ENCODE measurements at regions not wholly inside any gene's neighbourhood (a gene's known extent, or its start where the extent isn't known, plus 50 kb on each side); places are given as distances from the start of the nearest gene placed in this dataset.
"Not testable (repeated sequence)": the region's sequence is repeated elsewhere in the genome, so short reads cannot be mapped to it uniquely, and the experiment has no call there.

DNA sequence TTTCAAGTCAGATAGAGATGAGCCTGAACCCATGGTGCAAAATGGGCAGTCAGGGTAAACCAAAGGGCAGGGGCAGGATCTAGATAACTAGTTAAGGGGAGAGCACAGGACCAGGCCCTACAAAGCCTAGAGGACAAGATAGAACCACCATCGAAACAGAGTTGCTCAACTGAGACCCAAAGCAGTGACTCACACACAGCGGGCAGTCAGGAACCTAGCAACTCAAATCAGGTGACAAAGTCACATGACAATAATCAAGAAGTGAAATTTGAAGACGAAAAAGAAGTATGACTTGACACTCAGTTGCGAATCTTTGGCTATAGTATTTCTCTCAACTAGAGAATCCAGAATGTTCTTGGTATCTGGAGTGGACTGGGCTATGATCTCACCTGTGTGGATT is 136.0 kb upstream of the PTPRG start:
- no peak for ATAC-seq
- ChIA-PET CTCF (ENCODE audit: low intra/inter-chr PET ratio, low total read pairs) (no interaction called here), POLR2A (no interaction called here)
- no peaks in the 10 kb centered on the region for H3K36me3 ChIP-seq (replicated peaks in 1 of 2; ENCODE audit: control insufficient read depth in 1 of 2, insufficient read depth in 2 of 2, low read length in 2 of 2)
- no peak for FAIRE-seq
- no peak overlapping the region for H3K4me2 ChIP-seq (ENCODE audit: low read depth, low read length)
- no peaks in the 10 kb centered on the region; a peak in 1 of 5 replicates for H3K27me3 ChIP-seq (ENCODE audit: control insufficient read depth in 1 of 2, insufficient read depth in 2 of 2, low read length in 2 of 2)
- peaks cover 14% of the 10 kb centered on the region for H3K4me1 ChIP-seq (ENCODE audit: insufficient read depth, low read length)
- H2AFZ ChIP-seq (ENCODE audit: low read length) = no peak overlapping the region
- no peaks in the 10 kb centered on the region for H4K20me1 ChIP-seq (ENCODE audit: insufficient read depth, low read length)
- in situ Hi-C loops (cut with HindIII; ENCODE audit: extremely low pct_ligation_motif_present, low pct_unique_long_range_greater_than_20kb) = no loop called here
- H3K4me3 ChIP-seq (replicated peaks in 1 of 3; ENCODE audit: insufficient read depth in 1 of 3, low read depth in 2 of 3, low read length in 3 of 3) = no peak overlapping the region
- no peaks in the 10 kb centered on the region for H3K9me3 ChIP-seq (ENCODE audit: low read length)
- H3K9ac ChIP-seq (ENCODE audit: insufficient read depth, low read depth, low read length) = no peak overlapping the region
- H3K27ac ChIP-seq (ENCODE audit: extremely low read length, insufficient read depth, low read length) = no peak overlapping the region
- TF ChIP-seq, protein P1, sequence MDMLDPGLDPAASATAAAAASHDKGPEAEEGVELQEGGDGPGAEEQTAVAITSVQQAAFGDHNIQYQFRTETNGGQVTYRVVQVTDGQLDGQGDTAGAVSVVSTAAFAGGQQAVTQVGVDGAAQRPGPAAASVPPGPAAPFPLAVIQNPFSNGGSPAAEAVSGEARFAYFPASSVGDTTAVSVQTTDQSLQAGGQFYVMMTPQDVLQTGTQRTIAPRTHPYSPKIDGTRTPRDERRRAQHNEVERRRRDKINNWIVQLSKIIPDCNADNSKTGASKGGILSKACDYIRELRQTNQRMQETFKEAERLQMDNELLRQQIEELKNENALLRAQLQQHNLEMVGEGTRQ (IDR thresholded peaks at IDR 0.05; ENCODE audit: low read depth, low read length) = peak; percentile 23; the same call in 1 of the 2 replicates
- TF ChIP-seq, protein P1 (CRISPR knock-in tag; IDR thresholded peaks at IDR 0.05; ENCODE audit: borderline replicate concordance) = no peak
- TF ChIP-seq ZNF510 (CRISPR knock-in tag; IDR thresholded peaks at IDR 0.05; ENCODE audit: low read depth) = no peak
- no TSS peak for BruUV-seq (replicated peaks)
- no peak for DNase-seq (ENCODE audit: low spot score)
- intact Hi-C loops (cut with micrococcal nuclease; ENCODE audit: unreplicated experiment) = no loop called here
- WGBS (ENCODE audit: low lambda C conversion rate) = 63% methylated on average over 4 of the region's 4 CpGs
- H3K79me2 ChIP-seq (ENCODE audit: insufficient read depth, low read length) = no peaks in the 10 kb centered on the region

DNA sequence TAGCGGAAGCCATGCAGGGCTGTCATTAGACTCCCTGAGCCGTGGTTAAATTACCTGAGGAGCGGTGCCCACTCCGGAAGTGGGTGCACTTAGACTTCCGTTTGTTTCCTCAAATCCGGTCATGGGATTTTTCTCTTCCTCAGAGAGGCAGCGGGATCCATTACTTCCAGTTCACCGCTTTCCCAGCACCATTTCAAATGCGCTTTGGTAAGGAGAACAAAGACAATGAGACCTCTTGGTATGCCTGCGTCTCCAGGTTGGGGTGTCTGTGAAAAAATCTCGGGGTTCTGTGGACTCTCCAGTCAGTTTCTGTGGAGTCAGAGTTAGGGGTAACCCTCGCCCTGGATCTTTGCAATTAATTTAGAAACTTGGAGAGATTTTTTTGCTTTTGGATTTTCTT is 132.3 kb upstream of the PTPRG start:
- POLR2A ChIA-PET = no interaction called here
- intact Hi-C loops (cut with micrococcal nuclease; ENCODE audit: unreplicated experiment) = no loop called here
- Histone ChIP-seq H3K27me3 (ENCODE audit: control insufficient read depth in 1 of 2, insufficient read depth in 2 of 2, low read length in 2 of 2) (no peaks in the 10 kb centered on the region; a peak in 1 of 5 replicates), H4K20me1 (ENCODE audit: insufficient read depth, low read length) (no peaks in the 10 kb centered on the region), H3K4me3 (replicated peaks in 1 of 3; ENCODE audit: insufficient read depth in 1 of 3, low read depth in 2 of 3, low read length in 3 of 3) (no peak overlapping the region), H3K4me2 (ENCODE audit: low read depth, low read length) (no peak overlapping the region), H3K4me1 (ENCODE audit: insufficient read depth, low read length) (no peaks in the 10 kb centered on the region), H3K79me2 (ENCODE audit: insufficient read depth, low read length) (no peaks in the 10 kb centered on the region), H3K36me3 (replicated peaks in 1 of 2; ENCODE audit: control insufficient read depth in 1 of 2, insufficient read depth in 2 of 2, low read length in 2 of 2) (no peaks in the 10 kb centered on the region), H2AFZ (ENCODE audit: low read length) (no peak overlapping the region), H3K9ac (ENCODE audit: insufficient read depth, low read depth, low read length) (no peak overlapping the region), H3K27ac (ENCODE audit: extremely low read length, insufficient read depth, low read length) (no peak overlapping the region), H3K9me3 (ENCODE audit: low read length) (no peaks in the 10 kb centered on the region)
- in situ Hi-C loops (cut with HindIII; ENCODE audit: extremely low pct_ligation_motif_present, low pct_unique_long_range_greater_than_20kb) = no loop called here
- ATAC-seq (no peak), FAIRE-seq (no peak), DNase-seq (ENCODE audit: low spot score) (no peak)
- 51% methylated on average over 12 of the region's 12 CpGs for WGBS (ENCODE audit: low lambda C conversion rate)
- no TSS peak for BruUV-seq (replicated peaks)
- CTCF ChIA-PET (ENCODE audit: low intra/inter-chr PET ratio, low total read pairs) = no interaction called here
- TF ChIP-seq, protein P2, sequence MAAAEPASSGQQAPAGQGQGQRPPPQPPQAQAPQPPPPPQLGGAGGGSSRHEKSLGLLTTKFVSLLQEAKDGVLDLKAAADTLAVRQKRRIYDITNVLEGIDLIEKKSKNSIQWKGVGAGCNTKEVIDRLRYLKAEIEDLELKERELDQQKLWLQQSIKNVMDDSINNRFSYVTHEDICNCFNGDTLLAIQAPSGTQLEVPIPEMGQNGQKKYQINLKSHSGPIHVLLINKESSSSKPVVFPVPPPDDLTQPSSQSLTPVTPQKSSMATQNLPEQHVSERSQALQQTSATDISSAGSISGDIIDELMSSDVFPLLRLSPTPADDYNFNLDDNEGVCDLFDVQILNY (CRISPR knock-in tag; conservative IDR thresholded peaks at IDR 0.05) = no peak
- TF ChIP-seq SIX4 (CRISPR knock-in tag; IDR thresholded peaks at IDR 0.05) = no peak
- no peak for TF ChIP-seq ATF1 (CRISPR knock-in tag; IDR thresholded peaks at IDR 0.05)
- TF ChIP-seq CBFB (CRISPR knock-in tag; IDR thresholded peaks at IDR 0.05) = no peak
- TF ChIP-seq ZNF776 (CRISPR knock-in tag; IDR thresholded peaks at IDR 0.05) = no peak
- TF ChIP-seq ZNF75D (CRISPR knock-in tag; IDR thresholded peaks at IDR 0.05; ENCODE audit: borderline replicate concordance) = no peak
- no peak for TF ChIP-seq ZBTB20 (CRISPR knock-in tag; IDR thresholded peaks at IDR 0.05; ENCODE audit: borderline replicate concordance, low read depth)

DNA sequence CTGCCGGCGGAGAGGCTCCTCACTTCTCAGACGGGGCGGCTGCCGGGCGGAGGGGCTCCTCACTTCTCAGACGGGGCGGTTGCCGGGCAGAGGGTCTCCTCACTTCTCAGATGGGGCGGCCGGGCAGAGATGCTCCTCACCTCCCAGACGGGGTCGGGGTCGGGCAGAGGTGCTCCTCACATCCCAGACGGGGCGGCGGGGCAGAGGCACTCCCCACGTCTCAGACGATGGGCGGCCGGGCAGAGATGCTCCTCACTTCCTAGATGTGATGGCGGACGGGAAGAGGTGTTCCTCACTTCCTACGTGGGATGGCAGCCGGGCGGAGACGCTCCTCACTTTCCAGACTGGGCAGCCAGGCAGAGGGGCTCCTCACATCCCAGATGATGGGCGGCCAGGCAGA is 126.5 kb upstream of the PTPRG start:
- ATAC-seq; H3K4me1 ChIP-seq (ENCODE audit: insufficient read depth, low read length); in situ Hi-C loops (cut with HindIII; ENCODE audit: extremely low pct_ligation_motif_present, low pct_unique_long_range_greater_than_20kb); H4K20me1 ChIP-seq (ENCODE audit: insufficient read depth, low read length); H2AFZ ChIP-seq (ENCODE audit: low read length); H3K27me3 ChIP-seq (ENCODE audit: control insufficient read depth in 1 of 2, insufficient read depth in 2 of 2, low read length in 2 of 2); H3K9ac ChIP-seq (ENCODE audit: insufficient read depth, low read depth, low read length); BruUV-seq (replicated peaks); POLR2A ChIA-PET; H3K27ac ChIP-seq (ENCODE audit: extremely low read length, insufficient read depth, low read length); DNase-seq (ENCODE audit: low spot score); FAIRE-seq; H3K9me3 ChIP-seq (ENCODE audit: low read length); H3K4me2 ChIP-seq (ENCODE audit: low read depth, low read length); CTCF ChIA-PET (ENCODE audit: low intra/inter-chr PET ratio, low total read pairs); H3K79me2 ChIP-seq (ENCODE audit: insufficient read depth, low read length); H3K4me3 ChIP-seq (replicated peaks in 1 of 3; ENCODE audit: insufficient read depth in 1 of 3, low read depth in 2 of 3, low read length in 3 of 3); H3K36me3 ChIP-seq (replicated peaks in 1 of 2; ENCODE audit: control insufficient read depth in 1 of 2, insufficient read depth in 2 of 2, low read length in 2 of 2); intact Hi-C loops (cut with micrococcal nuclease; ENCODE audit: unreplicated experiment): not testable (repeated sequence)
- 97% methylated on average over 6 of the region's 28 CpGs for WGBS (ENCODE audit: low lambda C conversion rate)
